T-helper 22 cell (primary cell): ENCODE measurements at regions not wholly inside any gene's neighbourhood (a gene's known extent, or its start where the extent isn't known, plus 50 kb on each side); places are given as distances from the start of the nearest gene placed in this dataset.

ENCODE experiments used
- DNase-seq: peaks from one replicate; pipeline ENCODE4 v3.0.0-alpha.2; 2020; ENCODE audit warnings: low read depth

- DNase-seq = no peak
Observed at GRCh38 chr14:22477569-22478194, 111.3 kb downstream of the DAD1 start.

- DNase-seq = no peak
Observed at GRCh38 chr14:22476887-22477286, 112.1 kb downstream of the DAD1 start.

GRCh38 chr14:22476005-22476751, 112.8 kb downstream of the DAD1 start:
- no peak for DNase-seq

- no peak for DNase-seq
Observed at GRCh38 chr14:22475381-22475780, 113.6 kb downstream of the DAD1 start.

GRCh38 chr14:22474730-22475351, 114.2 kb downstream of the DAD1 start:
- no peak for DNase-seq

GRCh38 chr14:22472935-22473854, 115.8 kb downstream of the DAD1 start:
- no peak for DNase-seq

- no peak for DNase-seq
Observed at GRCh38 chr14:22472466-22472865, 116.6 kb downstream of the DAD1 start.

- DNase-seq = no peak
Observed at GRCh38 chr14:22471545-22472121, 117.4 kb downstream of the DAD1 start.

GRCh38 chr14:22469538-22470303, 119.3 kb downstream of the DAD1 start:
- no peak for DNase-seq

GRCh38 chr14:22468830-22469229, 120.2 kb downstream of the DAD1 start:
- no peak for DNase-seq

GRCh38 chr14:22466491-22466890, 122.5 kb downstream of the DAD1 start:
- no peak for DNase-seq

- DNase-seq = no peak
Observed at GRCh38 chr14:22465201-22465840, 123.7 kb downstream of the DAD1 start.

- no peak for DNase-seq
Observed at GRCh38 chr14:22464422-22465142, 124.4 kb downstream of the DAD1 start.

- no peak for DNase-seq
Observed at GRCh38 chr14:22463763-22464173, 125.3 kb downstream of the DAD1 start.

GRCh38 chr14:22462923-22463322, 126.1 kb downstream of the DAD1 start:
- DNase-seq = no peak

GRCh38 chr14:22460461-22461195, 128.4 kb downstream of the DAD1 start:
- DNase-seq = no peak

GRCh38 chr14:22458737-22459136, 130.3 kb downstream of the DAD1 start:
- no peak for DNase-seq

- no peak for DNase-seq
Observed at GRCh38 chr14:22456998-22457594, 131.9 kb downstream of the DAD1 start.

- DNase-seq = no peak
Observed at GRCh38 chr14:22456421-22456820, 132.6 kb downstream of the DAD1 start.
